T47D (cell line): ENCODE measurements at regions not wholly inside any gene's neighbourhood (a gene's known extent, or its start where the extent isn't known, plus 50 kb on each side); places are given as distances from the start of the nearest gene placed in this dataset.
"Not testable (repeated sequence)": the region's sequence is repeated elsewhere in the genome, so short reads cannot be mapped to it uniquely, and the experiment has no call there.

ENCODE experiments used
- DNase-seq, 2 experiments: peaks; one replicate each; pipeline versions ENCODE4 v3.0.0 to v3.0.0-alpha.2; 2011 to 2012; ENCODE audit warnings: low read depth in 1 of 2, low spot score in 1 of 2
- JUND ChIP-seq: IDR thresholded peaks from 2 replicates; pipeline ENCODE4 v1.6.1; 2012; ENCODE audit warnings: low read depth
- in situ Hi-C: cut with HindIII; loops from 2 replicates; pipeline ENCODE4 v1.10.0; 2016; ENCODE audit warnings: low sequenced_read_pairs, low pct_unique_long_range_greater_than_20kb

DNA sequence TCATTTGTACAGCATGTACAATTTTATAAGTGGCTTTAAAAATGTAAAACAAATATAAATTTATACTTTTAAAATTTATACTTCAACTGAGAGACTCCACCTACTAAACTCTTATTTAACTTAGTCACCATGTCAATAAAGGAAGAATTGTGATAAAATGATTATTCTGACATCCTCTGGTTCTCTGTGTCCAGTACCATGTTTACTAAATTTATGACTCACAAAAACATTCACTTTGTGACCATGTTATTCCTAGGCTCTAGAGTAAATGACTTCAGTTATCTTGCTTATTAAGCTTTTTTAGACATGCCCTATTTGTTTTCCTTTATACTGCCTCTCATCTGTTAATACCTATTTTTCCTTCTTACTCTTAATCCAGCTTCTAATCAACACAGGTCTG lies 959.6 kb upstream of the SLC39A10 start:
- no peak for TF ChIP-seq JUND
- no peak for DNase-seq
- in situ Hi-C loops, result no loop called here

DNA sequence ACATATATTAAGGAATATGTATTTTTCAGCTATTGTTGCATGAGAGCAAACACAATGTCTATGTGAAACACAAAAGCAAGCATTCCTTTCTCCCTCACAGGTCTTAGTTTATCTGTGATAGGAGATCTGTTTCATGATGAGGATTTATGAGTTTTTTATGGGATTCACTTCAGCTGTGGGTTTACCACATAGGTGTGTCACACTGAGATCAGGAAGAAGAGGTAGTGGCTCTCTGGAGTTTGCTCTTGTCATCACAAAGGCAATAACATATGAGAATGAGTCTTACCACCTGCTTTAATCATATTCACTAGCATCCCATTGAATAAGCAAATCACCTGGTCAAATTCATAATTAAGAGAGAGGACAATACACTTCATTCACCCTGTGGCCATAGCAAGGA lies 960.3 kb upstream of the SLC39A10 start:
- DNase-seq, result no peak
- no peak for TF ChIP-seq JUND
- in situ Hi-C loops, result no loop called here

DNA sequence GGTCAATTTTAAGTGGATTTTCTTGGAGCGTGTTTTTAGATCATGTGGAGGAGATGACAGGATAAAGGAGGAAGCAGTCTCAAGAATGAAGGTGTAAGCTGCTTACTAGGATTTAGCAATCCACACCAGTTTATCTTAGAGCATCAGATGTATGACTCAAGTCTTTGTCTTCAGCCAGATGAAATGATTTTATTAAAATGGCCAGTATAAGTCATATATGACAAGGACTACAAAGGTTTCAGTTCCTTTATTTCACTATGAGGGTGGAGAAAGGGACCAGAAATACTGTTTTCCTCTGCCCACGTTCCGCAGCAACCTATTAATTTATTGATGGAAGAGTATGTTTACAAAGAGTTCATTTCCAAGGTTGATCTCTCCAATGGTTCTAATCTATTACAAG lies 970.5 kb upstream of the SLC39A10 start:
- TF ChIP-seq JUND, result no peak
- in situ Hi-C loops, result no loop called here
- DNase-seq, result no peak

DNA sequence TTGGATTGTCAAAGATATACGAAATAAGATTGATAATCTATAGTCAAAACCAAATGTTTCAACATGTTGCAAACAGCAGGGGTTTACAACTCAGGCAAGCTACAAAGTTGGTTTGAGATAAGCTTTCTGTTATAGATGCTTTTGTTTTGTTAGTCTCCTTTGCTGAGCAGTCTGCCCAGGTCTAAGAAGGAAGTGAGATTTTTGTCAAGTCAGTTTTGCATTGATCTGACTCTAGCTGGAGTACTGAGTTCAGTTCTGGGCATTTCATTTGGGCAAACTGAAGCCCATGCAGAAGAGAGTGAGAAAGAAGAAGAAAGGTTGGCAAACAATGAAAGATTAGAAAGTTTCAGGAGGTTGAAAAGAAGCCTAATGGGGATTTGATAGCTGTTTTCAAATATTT lies 983.0 kb upstream of the SLC39A10 start:
- TF ChIP-seq JUND, result no peak
- in situ Hi-C loops, result no loop called here
- no peak for DNase-seq

DNA sequence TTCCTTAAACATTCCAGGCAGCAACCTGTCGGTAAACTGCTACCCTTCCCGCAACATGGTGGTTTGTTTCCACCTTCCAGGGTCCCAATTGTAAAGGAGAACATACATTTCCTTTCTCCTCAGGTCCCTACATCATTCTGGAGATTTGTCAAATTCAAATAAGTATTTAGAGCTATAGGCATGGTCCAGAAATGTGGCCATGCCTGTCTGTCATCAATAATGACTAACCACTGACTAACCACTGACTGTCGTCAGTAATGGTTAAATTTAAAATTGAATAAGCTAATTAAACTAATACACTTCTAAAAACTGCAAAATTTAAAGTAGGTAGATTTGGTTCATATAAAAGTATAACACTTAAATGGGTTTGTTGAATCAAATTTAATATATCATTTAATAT lies 984.0 kb upstream of the SLC39A10 start:
- TF ChIP-seq JUND, result no peak
- DNase-seq, result no peak
- in situ Hi-C loops, result no loop called here

DNA sequence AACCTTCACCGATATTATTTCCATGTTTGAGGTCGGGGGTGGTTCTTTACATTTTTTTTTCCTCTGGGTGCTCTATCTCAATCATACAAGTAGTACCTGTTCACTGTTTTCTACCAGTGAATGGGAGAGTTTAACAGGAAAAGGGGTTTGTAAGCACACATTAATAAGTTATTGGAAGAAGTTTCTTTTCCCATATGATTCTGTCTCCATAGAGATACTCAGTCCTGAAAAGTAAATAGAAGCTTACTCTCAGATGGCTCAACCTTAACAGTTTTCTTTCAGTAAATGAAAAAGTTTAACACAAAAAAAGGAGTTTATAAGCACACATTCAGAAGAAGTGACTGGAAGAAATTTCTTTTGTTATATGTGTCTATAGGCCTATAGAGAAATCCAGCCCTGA lies 995.6 kb upstream of the SLC39A10 start:
- TF ChIP-seq JUND, result no peak
- in situ Hi-C loops, result no loop called here

DNA sequence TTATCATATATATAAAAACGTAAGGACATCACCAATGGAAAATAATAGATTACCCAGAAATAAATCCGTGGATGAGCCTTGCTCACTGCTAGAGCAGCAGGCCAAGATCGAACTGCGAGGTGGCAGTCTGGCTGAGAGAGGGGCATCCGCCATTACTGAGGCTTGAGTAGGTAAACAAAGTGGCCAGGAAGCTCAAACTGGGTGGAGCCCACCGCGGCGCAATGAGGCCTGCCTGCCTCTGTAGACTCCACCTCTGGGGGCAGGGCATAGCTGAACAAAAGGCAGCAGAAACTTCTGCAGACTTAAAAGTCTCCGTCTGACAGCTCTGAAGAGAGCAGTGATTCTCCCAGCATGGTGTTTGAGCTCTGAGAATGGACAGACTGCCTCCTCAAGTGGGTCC lies 1018.0 kb upstream of the SLC39A10 start:
- DNase-seq, in situ Hi-C loops: not testable (repeated sequence)

More for the DNA sequence above, 995.6 kb upstream of the SLC39A10 start:
- no peak for DNase-seq

DNA sequence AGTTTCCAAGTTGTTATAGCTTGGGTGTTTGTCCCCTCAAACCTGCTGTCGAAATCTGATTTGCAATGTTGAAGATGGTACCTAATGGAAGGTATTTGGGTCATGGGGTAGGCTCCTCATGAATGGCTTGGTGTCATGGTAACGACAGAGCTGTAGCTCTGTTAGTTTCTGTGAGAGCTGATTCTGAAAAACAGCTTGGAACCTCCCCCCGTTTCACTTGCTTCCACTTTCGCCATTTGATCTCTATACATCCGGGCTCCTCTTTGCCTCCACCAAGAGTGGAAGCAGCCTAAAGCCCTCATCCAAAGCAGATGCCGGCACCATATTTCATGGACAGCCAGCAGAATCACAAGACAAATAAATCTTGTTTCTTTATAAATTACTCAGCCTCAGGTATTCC lies 1035.1 kb upstream of the SLC39A10 start:
- no peak for DNase-seq
- in situ Hi-C loops, result no loop called here
- no peak for TF ChIP-seq JUND

DNA sequence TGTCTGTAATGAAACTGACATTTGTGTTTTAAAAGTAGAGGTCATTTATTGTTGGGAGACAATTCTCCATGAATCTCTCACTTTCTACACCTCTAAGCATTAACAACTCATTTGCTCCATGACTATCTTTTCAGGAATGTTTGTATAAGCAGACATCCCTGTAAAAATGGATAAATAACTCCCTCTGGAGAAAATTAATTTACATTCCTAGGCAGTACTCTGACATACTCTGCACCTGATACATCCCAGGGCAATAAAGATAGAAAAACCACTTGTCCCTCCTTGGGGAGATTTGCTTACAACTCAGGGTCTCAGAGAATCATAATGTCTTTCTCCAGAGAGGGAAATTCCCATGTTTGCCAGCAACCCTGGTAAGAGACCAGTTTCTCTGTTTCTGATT lies 1037.7 kb upstream of the SLC39A10 start:
- no peak for DNase-seq
- TF ChIP-seq JUND, result no peak
- in situ Hi-C loops, result no loop called here

DNA sequence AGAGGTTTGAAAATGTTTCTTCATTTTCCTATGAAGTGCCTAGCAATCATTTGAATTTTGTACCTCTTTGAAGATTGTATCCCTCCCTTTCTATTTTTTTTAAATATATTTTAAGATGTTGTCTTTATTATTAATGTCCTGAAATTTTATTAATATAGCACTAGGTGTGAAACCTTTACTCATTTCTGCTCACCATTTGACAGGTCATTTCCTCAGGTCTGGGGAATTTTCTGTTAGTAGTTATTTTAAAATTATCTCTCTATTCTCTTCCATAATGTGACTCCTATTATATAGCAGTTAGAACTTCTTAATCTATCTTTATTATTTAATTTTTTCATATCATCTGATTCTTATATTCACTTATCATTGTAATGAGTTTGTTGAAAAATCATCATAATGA lies 1038.6 kb upstream of the SLC39A10 start:
- TF ChIP-seq JUND, result no peak
- DNase-seq, result no peak
- in situ Hi-C loops, result no loop called here

DNA sequence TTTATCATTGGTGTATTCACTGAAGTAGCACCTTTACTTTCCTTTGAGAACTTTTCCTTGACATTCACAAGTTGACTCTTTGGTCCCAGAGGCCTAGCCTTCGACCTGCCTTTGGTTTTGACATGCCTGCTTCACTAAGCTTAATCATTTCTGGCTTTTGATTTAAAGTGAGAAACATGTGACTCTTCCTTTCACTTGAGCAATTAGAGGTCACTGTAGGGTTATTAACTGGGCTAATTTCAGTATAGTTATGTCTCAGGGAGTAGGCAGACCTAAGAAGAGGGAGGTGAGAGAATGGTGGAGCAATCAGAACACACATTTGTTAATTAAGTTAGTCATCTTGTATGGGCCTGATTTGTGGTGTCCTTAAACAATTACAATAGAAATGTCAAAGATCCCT lies 1040.7 kb upstream of the SLC39A10 start:
- in situ Hi-C loops, result no loop called here
- no peak for TF ChIP-seq JUND
- DNase-seq, result no peak

DNA sequence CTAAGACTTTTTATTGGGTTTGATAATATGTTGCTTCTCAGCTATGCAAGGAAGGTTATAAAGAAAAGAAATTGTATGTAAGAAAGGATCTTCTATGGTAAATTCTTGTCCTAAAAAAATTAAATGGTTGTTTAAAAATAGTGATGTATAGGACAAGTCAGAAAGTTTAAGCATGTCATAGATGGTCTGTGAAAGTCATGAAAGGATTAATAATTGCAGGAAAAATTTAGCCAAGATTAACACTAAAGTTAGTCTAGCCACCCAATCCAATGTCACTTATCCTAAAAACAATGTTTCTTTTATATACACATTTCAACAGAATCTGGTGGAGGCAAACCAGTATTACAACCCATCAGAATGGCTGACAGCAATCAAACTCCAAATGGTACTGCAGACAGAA lies 1046.7 kb upstream of the SLC39A10 start:
- no peak for TF ChIP-seq JUND
- in situ Hi-C loops, result no loop called here
- DNase-seq, result no peak

DNA sequence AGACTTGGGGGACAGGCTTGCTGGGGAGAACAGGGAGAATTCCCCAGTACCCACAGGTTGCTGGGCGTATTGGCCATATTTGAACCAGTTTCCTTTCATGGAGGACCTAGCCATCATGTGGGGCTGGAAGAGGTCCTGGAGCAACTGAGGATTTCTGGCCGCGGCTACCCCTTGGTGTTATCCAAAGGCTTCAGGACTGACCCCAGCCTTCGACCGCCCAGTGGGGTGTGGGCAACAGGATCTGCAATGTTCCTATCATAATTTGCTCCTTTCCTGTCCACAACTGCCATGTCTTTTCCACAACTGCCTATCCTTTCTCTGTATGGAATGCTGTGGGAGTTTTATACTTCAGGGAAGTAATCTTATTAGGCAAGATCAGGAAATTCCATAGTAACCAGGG lies 1053.6 kb upstream of the SLC39A10 start:
- in situ Hi-C loops, result no loop called here
- no peak for DNase-seq
- no peak for TF ChIP-seq JUND

DNA sequence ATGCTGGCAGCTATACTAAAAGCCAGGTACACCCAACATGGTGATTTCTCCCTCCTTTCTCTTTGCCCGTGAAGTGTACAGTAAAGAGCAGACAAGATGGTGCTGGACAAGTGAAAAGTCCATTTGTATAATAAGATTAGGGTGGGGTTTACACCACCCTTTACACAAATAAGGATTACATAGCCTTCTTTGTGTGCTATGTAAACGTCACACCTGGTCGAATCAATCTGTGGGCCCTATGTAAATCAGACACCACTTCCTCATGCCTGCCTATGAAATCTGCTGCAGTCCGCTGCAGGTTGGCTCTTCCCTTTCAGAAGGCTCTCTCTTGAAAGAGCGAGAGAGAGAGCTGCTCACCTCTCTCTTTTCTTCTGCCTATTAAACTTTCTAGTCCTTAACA lies 1054.3 kb upstream of the SLC39A10 start:
- in situ Hi-C loops, result no loop called here
- no peak for TF ChIP-seq JUND
- peak in 1 of 2 experiments; percentile 19 for DNase-seq

DNA sequence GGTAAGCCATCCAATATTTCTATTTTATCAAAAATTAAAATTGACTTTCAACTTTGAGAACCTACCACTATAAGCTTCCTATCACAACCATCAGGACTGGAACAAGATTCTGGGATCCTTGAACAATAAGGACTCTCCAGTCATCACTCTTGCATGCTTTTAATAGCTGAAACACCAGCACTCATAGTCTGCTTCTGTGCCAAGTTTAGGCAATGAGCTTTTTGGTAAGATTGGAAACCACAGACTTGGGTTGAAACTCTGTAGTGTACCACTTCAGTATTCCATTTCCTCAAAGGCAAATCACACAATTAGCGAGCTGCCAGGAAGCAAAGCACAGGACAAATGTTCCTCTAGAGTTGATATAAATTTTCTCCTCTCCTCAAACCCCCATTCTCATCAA lies 1065.8 kb upstream of the SLC39A10 start:
- in situ Hi-C loops, result no loop called here
- no peak for DNase-seq
- no peak for TF ChIP-seq JUND
